AML-193 (cell line): ENCODE measurements at regions not wholly inside any gene's neighbourhood (a gene's known extent, or its start where the extent isn't known, plus 50 kb on each side); places are given as distances from the start of the nearest gene placed in this dataset.
"Not testable (repeated sequence)": the region's sequence is repeated elsewhere in the genome, so short reads cannot be mapped to it uniquely, and the experiment has no call there.

ENCODE experiments used
- DNase-seq, 2 experiments: peaks; one replicate each; lab custom pipeline; 2025; lab: John Stamatoyannopoulos, UW

DNA sequence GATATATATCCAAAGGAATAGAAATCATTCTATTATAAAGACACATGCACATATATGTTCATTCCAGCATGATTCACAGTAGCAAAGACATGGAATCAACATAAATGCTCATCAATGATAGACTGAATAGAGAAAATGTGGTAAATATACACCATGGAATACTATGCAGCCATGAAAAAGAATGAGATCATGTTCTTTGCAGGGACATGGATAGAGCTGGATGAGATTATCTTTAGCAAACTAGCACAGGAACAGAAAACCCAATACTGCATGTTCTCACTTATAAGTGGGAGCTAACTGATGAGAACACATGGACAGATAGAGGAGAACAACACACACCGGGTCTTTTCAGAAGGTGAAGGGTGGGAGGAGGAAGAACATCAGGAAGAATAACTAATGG is 1318.6 kb downstream of the PCDH19 start:
- no peak for DNase-seq

DNA sequence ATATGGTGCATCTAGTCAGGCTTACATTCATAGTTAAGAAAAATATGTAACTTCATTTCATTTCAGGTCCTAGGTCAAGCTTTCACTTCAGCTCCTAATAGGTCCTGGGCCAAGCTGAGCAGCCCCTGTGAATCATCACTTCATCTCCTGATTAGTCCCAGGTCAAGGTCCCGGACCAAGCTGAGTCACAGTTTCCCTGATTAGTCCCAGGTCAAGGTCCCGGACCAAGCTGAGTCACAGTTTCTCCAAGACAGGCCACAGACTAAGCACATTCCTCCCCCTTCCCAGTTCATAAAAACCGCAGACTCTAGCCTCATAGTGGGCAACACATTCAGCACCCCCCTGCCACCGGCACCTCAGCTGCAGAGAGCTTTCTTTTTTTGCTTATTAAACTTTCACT is 1331.8 kb downstream of the PCDH19 start:
- DNase-seq = no peak

DNA sequence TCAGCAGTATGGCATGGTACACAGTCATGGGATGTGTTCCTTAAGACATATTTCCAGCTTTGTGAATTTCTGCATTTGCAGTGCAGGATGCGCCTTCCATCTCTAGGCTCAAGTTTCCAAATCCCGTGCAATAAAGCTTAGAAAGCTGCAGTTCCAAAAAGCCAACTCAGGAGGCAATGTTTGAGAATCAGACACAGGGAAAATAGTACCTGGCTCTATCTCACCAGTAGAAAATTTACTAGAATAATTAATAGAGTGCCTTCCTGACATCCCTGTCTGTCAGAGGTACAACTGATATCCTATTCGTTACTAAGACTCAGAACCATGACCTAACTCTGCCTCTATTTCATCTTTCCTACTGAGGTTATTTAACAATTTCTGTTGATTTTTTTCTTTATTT is 1333.0 kb downstream of the PCDH19 start:
- DNase-seq = no peak

DNA sequence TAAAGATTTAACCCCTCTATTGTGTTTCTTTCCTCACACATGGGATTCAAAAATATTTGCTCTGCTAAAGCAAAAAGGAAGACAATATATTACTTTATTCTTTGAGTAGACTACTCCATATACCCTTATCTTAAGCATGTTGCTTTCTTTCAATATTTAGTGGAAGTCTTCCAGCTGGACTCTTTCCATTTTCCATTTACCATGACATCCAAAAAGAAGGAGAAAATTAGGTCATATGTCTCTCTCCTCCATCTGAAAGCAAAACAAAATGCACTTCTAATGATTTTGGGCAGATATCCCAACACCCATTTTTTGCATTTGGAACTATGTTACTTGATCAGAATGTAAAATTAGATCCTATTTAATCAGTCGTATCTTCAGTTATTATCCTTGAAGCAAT is 1336.5 kb downstream of the PCDH19 start:
- DNase-seq = no peak

DNA sequence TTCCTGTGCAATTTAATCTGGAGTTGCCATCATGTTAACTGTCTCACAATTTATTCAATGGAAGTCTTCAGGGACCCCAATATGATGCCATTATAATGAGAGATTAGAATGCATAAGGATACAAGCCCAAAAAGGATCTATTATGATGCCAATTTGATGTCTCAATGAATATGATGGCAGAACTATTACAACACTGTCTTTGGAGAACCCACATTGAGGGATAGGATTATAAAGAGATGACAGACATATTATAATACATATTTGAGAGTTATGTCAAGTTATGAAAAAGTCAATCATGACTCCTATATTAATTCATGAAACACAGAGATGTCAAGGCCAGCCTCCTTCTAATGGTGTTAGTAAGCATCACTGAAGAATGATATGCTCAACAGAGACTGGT is 1358.4 kb downstream of the PCDH19 start:
- DNase-seq = no peak

DNA sequence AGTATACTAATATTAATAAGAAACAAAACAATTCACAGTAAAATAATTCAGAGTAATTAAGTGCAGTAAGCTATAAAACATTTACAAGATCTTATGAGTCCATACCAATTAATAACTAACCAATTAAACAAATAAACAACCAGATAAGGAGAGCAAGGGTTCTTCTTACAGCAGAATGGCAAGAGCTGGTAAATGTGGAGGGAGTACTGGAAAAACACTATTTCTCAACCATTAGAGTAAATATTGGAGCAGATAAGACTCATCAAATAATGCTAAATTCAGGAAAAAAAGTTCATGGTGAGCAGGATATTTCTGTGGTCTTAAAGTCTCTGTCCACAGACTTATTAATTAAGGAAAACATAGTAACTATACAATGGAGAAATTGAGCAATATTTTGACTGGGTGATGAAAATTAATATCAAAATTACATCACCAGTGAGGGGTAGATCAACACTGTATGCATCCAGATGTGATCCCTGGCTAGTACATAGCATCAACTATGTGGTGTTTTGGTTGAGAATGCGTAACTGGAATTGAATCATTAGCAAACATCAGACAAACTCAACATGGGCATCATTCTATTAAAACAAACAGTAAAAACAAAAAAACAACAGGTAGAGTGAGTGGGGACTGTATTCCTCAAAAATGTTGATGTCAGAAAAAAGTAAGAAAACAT is 1376.7 kb downstream of the PCDH19 start:
- no peak for DNase-seq

DNA sequence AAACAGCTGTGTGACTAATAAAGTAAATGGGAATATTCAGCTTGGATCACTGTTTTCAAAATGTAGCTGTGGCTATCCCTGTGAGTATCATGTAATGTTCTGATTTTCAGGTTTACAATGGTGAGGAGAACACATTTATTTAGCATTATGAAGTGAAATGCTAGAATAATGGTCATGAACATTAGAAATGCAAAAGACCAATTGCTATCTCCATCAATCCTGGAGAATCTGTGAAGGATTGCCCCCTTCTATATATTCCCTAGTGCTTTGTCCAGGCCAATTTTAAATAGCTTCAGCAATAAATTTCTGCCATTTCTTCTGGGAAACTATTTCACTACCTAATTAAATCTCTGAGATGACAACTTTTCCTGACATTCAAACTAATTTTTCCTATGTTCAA is 1399.1 kb downstream of the PCDH19 start:
- DNase-seq = no peak

DNA sequence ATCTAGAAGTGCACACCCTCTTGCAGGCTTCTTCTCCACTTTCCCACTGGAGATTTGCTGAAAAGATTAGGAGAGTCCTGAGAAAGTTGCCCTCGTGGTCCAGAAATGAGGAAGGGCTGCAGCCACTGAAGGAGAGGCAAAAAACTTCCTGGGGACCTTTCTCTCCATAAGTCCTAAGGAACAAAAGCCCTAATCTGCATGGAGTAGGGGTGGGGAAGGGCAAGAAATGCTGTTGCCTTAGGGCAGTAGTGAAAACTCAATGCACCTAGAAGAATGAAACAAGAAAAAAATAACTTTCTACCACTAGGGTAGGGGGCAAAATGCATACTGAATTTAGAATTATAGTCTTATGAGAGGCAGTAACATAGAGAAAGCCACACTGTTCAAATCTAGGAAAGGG is 1408.8 kb downstream of the PCDH19 start:
- no peak for DNase-seq

DNA sequence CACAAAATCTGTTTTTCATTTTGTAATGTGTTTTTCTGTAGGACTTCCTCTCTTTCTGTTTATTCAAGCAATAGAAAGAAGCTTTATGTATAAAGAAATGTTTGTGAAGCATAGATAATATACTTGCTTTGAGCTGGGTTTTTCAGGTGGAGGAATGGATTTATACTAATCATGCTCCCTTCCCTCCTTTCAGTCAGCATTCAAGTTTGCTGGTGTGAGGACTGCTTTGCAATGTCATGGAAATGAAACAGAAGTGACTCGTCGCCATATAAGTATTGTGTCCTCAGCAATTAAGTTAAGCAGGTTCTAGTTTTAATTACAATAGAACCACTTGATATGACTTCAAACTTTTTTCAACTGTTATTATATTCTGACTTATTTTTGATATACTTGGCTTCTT is 1447.1 kb downstream of the PCDH19 start:
- DNase-seq = no peak

DNA sequence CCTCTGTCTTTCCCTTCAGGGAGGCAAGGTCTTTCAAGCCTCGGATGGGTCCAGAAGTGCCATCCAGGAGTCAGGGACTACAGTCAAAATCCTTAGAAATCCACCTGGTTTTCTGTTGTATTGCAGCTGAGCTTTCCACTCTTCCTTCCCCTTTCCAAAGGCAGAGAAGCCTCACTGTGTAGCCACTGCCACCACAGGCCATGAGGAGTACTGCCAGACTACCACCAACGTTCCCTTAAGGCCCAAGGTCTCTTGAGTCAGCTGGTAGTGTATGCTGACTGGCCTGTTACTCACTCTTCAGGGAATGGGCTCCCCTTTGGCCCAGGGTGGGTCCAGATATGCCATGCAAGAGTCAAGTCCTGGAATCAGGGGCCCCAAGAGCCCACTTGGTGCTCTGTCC is 1454.1 kb downstream of the PCDH19 start:
- no peak for DNase-seq

DNA sequence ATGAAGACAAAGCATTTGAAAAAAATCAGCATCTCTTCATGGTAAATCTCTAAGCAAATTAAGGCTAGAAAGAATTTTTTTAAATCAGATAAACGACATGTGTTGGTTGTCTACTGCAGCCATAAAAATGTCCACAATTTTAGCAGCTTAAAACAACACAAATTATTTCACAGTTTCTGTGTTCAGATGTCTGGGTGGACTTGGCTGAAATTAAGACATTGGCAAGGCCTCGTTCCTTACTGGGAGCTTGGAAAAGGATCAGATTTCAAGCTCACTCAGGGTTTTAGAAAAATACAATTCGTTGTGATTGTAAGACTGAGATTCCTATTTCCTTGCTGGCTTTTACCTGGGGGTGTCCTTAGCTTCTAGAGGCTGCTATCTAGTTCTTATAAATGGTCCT is 1470.6 kb downstream of the PCDH19 start:
- DNase-seq = no peak

DNA sequence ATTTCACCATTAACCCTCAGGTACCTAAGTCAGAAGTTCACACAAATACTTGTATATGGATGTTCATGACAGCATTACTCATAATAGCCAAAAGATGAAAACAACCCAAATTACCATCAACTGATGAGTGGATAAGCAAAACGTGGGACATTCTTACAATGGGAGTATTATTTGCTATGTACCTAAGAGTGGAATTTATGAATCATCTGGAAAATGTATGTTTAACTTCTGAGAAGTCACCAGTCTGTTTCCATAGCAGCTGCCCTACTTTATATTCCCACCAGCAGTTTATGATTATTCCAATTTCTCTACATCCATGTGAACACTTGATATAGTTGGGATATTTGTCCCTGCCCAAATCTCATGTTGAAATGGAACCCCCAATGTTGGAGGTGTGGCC is 1478.9 kb downstream of the PCDH19 start:
- no peak for DNase-seq

DNA sequence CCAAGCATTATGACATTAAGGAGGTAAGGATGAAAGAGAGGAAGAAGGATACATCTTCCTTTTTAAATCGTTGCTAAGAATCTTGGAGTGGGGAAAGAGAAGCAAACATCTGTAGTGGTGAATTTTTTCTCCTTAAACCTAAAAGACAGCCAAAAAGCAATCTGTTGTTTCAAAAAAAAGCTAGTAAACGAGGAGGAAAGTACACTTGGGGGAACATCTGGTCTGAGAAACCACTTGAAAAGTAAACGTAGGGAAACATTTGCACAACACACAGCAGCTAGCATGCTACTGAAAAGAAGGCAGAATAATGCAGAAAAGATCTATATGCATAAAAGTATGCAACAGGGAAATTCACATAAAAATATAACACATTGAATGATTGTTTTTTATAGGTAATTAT is 1485.6 kb downstream of the PCDH19 start:
- no peak for DNase-seq

DNA sequence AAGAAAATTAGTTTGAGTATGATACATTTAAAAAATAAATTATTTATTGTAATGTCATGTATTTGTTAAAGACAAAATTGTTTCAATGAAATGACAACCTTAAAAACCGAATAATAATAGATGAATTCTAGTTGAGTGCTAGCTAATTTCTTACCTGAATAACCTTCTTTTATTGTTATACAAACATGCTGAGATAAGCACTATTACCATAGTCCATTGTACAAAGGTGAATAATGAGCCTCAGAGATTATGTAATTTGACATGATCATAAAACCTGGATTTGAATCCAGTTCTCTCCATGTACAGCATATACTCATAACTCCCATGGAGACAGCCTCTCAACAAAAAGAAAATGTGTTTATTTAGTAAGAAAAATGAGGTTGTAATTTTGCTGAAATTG is 1512.9 kb downstream of the PCDH19 start:
- no peak for DNase-seq

DNA sequence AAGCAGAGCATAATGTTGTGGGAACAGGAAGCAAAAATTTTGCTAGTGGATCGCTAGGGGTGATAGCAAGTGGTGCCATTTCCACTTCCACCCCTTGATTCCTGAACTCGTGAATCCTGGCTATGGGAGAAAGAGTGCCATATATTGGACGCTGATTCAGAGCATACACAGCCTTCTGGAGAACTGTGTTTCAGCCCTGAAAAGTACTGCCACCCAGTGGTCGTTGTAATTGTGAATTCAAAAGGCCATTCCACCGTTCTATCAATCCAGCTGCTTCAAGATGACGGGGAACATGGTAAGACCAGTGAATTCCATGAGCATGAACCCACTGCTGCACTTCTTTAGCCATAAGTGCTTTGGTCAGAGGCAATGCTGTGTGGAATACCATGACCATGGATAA is 1559.4 kb downstream of the PCDH19 start:
- not testable (repeated sequence) for DNase-seq
